ENCODE measurements at regions not wholly inside any gene's neighbourhood (a gene's known extent, or its start where the extent isn't known, plus 50 kb on each side); places are given as distances from the start of the nearest gene placed in this dataset.

GRCh38 chr11:37574361-37574760 lies 976.3 kb upstream of the RAG2 start (continued):
- no peak for TF ChIP-seq FOS (IDR thresholded peaks at IDR 0.05; ENCODE audit: borderline replicate concordance, extremely low read depth, insufficient read length)

GRCh38 chr11:37572491-37573171 lies 974.6 kb upstream of the RAG2 start:
- DNase-seq (ENCODE audit: low read depth, low spot score) (no peak), FAIRE-seq (no peak), ATAC-seq (no peak)
- in situ Hi-C loops (cut with MboI) = no loop called here
- CTCF ChIA-PET = no interaction called here
- no peak for TF ChIP-seq ELK1 (IDR thresholded peaks at IDR 0.05; ENCODE audit: low read depth, low read length)
- no peak for TF ChIP-seq ZSCAN29 (IDR thresholded peaks at IDR 0.05)
- Histone ChIP-seq H3K4me3 (no peak overlapping the region), H3K9ac (ENCODE audit: control insufficient read depth, insufficient read depth, low read length) (no peak overlapping the region), H3K4me1 (ENCODE audit: control insufficient read depth, insufficient read depth, low read length) (no peaks in the 10 kb centered on the region), H4K20me1 (ENCODE audit: control insufficient read depth, insufficient read depth) (no peaks in the 10 kb centered on the region), H3K27ac (ENCODE audit: control insufficient read depth, insufficient read depth) (no peak overlapping the region), H2AFZ (ENCODE audit: control insufficient read depth, low read depth, low read length) (no peak overlapping the region), H3K9me3 (replicated peaks; ENCODE audit: control insufficient read depth, insufficient read depth, low read length) (no peaks in the 10 kb centered on the region), H3K79me2 (ENCODE audit: control insufficient read depth, insufficient read depth, low read length) (no peaks in the 10 kb centered on the region), H3K36me3 (ENCODE audit: control insufficient read depth in 2 of 2, insufficient read depth in 2 of 2, low read length in 1 of 2) (no peaks in the 10 kb centered on the region), H3K27me3 (replicated peaks in 1 of 2; ENCODE audit: control insufficient read depth in 2 of 2, insufficient read depth in 2 of 2, low read length in 1 of 2) (no peaks in the 10 kb centered on the region), H3K4me2 (ENCODE audit: control insufficient read depth, insufficient read depth) (no peak overlapping the region)
- intact Hi-C loops (cut with micrococcal nuclease; ENCODE audit: unreplicated experiment) = no loop called here
- RAD21 ChIA-PET (ENCODE audit: unreplicated experiment) = no interaction called here
- SMC1A ChIA-PET (ENCODE audit: uncharacterized antibody, unreplicated experiment) = no interaction called here
- no TSS peak for BruUV-seq (replicated peaks)
- POLR2A ChIA-PET = no interaction called here
- 5% methylated on average over 1 of the region's 1 CpG for WGBS (ENCODE audit: insufficient coverage, insufficient replicate concordance, low lambda C conversion rate, missing lambda C conversion rate)

- ChIA-PET RAD21 (ENCODE audit: unreplicated experiment) (no interaction called here), POLR2A (no interaction called here), CTCF (interaction anchor here (1.1 kb wide), 1 partner anchor 13 kb away, joined by 3 read pairs; no protein-coding TSS in a partner anchor), SMC1A (ENCODE audit: uncharacterized antibody, unreplicated experiment) (no interaction called here)
- Histone ChIP-seq H3K27ac (ENCODE audit: control insufficient read depth, insufficient read depth) (no peak overlapping the region), H3K27me3 (replicated peaks in 1 of 2; ENCODE audit: control insufficient read depth in 2 of 2, insufficient read depth in 2 of 2, low read length in 1 of 2) (no peaks in the 10 kb centered on the region), H4K20me1 (ENCODE audit: control insufficient read depth, insufficient read depth) (no peaks in the 10 kb centered on the region), H3K4me1 (ENCODE audit: control insufficient read depth, insufficient read depth, low read length) (no peaks in the 10 kb centered on the region), H3K79me2 (ENCODE audit: control insufficient read depth, insufficient read depth, low read length) (no peaks in the 10 kb centered on the region), H2AFZ (ENCODE audit: control insufficient read depth, low read depth, low read length) (no peak overlapping the region), H3K36me3 (ENCODE audit: control insufficient read depth in 2 of 2, insufficient read depth in 2 of 2, low read length in 1 of 2) (no peaks in the 10 kb centered on the region), H3K4me2 (ENCODE audit: control insufficient read depth, insufficient read depth) (no peak overlapping the region), H3K9me3 (replicated peaks; ENCODE audit: control insufficient read depth, insufficient read depth, low read length) (no peaks in the 10 kb centered on the region), H3K4me3 (no peak overlapping the region), H3K9ac (ENCODE audit: control insufficient read depth, insufficient read depth, low read length) (no peak overlapping the region)
- FAIRE-seq = no peak
- no TSS peak for BruUV-seq (replicated peaks)
- no peak for ATAC-seq
- in situ Hi-C loops (cut with MboI) = no loop called here
- intact Hi-C loops (cut with micrococcal nuclease; ENCODE audit: unreplicated experiment) = no loop called here
- WGBS (ENCODE audit: insufficient coverage, insufficient replicate concordance, low lambda C conversion rate, missing lambda C conversion rate) = 0% methylated on average over 2 of the region's 2 CpGs
- no peak for DNase-seq (ENCODE audit: low read depth, low spot score)
- TF ChIP-seq HDAC6 (IDR thresholded peaks at IDR 0.05; ENCODE audit: unreplicated experiment) (no peak), SKIL (IDR thresholded peaks at IDR 0.05; ENCODE audit: low read depth, poor library complexity, severe bottlenecking) (no peak), ZZZ3 (IDR thresholded peaks at IDR 0.05; ENCODE audit: control insufficient read depth, insufficient read length, low read depth) (no peak), STAT3 (IDR thresholded peaks at IDR 0.05; ENCODE audit: low read depth, low read length) (no peak), YY1 (IDR thresholded peaks at IDR 0.05; ENCODE audit: low read depth, low read length) (no peak), E2F8 (IDR thresholded peaks at IDR 0.05; ENCODE audit: low read depth, partially characterized antibody) (no peak), EED (IDR thresholded peaks at IDR 0.05; ENCODE audit: low read depth) (no peak)
These were observed 973.2 kb upstream of the RAG2 start for GRCh38 chr11:37571246-37571645.

Data from GM12878 (cell line).